ENCODE measurements at regions not wholly inside any gene's neighbourhood (a gene's known extent, or its start where the extent isn't known, plus 50 kb on each side); places are given as distances from the start of the nearest gene placed in this dataset.

- Mint-ChIP-seq H3K36me3 (ENCODE audit: insufficient read depth in 1 of 3, low read depth in 3 of 3) (peaks cover 0 to 1% (median 0%) of the 10 kb centered on the region in 3 experiments; a peak in 2 of 7 replicates), H3K27ac (no peak overlapping the region), H3K4me1 (no peaks in the 10 kb centered on the region), H3K4me3 (no peak overlapping the region), H3K9me3 (peaks cover 61 to 65% of the 10 kb centered on the region in 2 experiments), H3K27me3 (ENCODE audit: low read depth) (no peaks in the 10 kb centered on the region)
- H2BK120ac ChIP-seq (ENCODE audit: low read depth, low read length, poor library complexity, severe bottlenecking): no peak overlapping the region
- no peaks in the 10 kb centered on the region for H3K79me2 ChIP-seq (ENCODE audit: insufficient read depth, low read length)
- no peak overlapping the region for H3T11ph ChIP-seq (ENCODE audit: low read length)
- no peak overlapping the region for H3K27ac ChIP-seq (ENCODE audit: insufficient read length, low read depth, low read length)
- H2AK5ac ChIP-seq (ENCODE audit: insufficient read length, low read length): no peak overlapping the region
- H3K18ac ChIP-seq (ENCODE audit: insufficient read length, low read depth, low read length): no peak overlapping the region
- H3K14ac ChIP-seq (ENCODE audit: insufficient read depth, low read length): no peak overlapping the region
- no peaks in the 10 kb centered on the region for H4K20me1 ChIP-seq (ENCODE audit: control insufficient read depth, insufficient read depth, insufficient read length)
- H3K4ac ChIP-seq (ENCODE audit: low read depth, low read length): no peak overlapping the region
- no peak overlapping the region for H3K56ac ChIP-seq (ENCODE audit: insufficient read length, low read depth, low read length)
- H2AFZ ChIP-seq (ENCODE audit: low read length): no peak overlapping the region
- no peaks in the 10 kb centered on the region for H3K79me1 ChIP-seq (ENCODE audit: insufficient read depth, low read depth, low read length, poor library complexity, severe bottlenecking)
- H2BK12ac ChIP-seq (ENCODE audit: insufficient read length, low read depth, low read length): no peak overlapping the region
- H3K27me3 ChIP-seq (ENCODE audit: insufficient read depth, low read length): no peaks in the 10 kb centered on the region
- no peak overlapping the region for H3K9ac ChIP-seq (ENCODE audit: extremely low read depth, insufficient read length, low read length)
- DNase-seq: no peak
- no peak overlapping the region for H3K4me2 ChIP-seq (ENCODE audit: insufficient read depth, insufficient read length, low read length)
- H3K9me3 ChIP-seq (ENCODE audit: control insufficient read depth, low read depth, low read length): no peaks in the 10 kb centered on the region
- no peak overlapping the region for H2BK15ac ChIP-seq (ENCODE audit: low read depth, low read length)
- H4K8ac ChIP-seq (replicated peaks; ENCODE audit: insufficient read length, low read depth, low read length): no peak overlapping the region
- H3K4me1 ChIP-seq (ENCODE audit: insufficient read depth, low read length): no peaks in the 10 kb centered on the region
- no peak for TF ChIP-seq CTCF (conservative IDR thresholded peaks at IDR 0.05)
- H3K23ac ChIP-seq (ENCODE audit: insufficient read length, low read depth, low read length): no peak overlapping the region
- no CpG with 5 or more reads among the region's 2 CpGs for WGBS (ENCODE audit: extremely low coverage, insufficient read length, low lambda C conversion rate)
- H4K5ac ChIP-seq (ENCODE audit: insufficient read length, low read depth, low read length): no peak overlapping the region
- no peaks in the 10 kb centered on the region for H3K23me2 ChIP-seq (ENCODE audit: insufficient read length, low read depth, low read length, poor library complexity, severe bottlenecking)
- no peak overlapping the region for H2BK5ac ChIP-seq (ENCODE audit: insufficient read length, low read length)
- no peak overlapping the region for H2BK20ac ChIP-seq (ENCODE audit: low read depth, low read length, poor library complexity, severe bottlenecking)
- no peak overlapping the region for H4K91ac ChIP-seq (ENCODE audit: insufficient read length, low read depth, low read length)
These were observed 310.4 kb downstream of the ZNF674 start for GRCh38 chrX:46234775-46235174.
